OCI-LY7 (cell line): ENCODE measurements at regions not wholly inside any gene's neighbourhood (a gene's known extent, or its start where the extent isn't known, plus 50 kb on each side); places are given as distances from the start of the nearest gene placed in this dataset.

ENCODE experiments used
- CTCF ChIP-seq: fragments of 200-600 bp; sonication (generic); conservative IDR thresholded peaks from 2 replicates; pipeline ENCODE4 v1.5.1; 2014; ENCODE audit warnings: mild to moderate bottlenecking, antibody characterized with exemption, low read length, moderate library complexity, mixed read lengths
- EZH2phosphoT487 ChIP-seq: fragments of 200-600 bp; sonication (generic); IDR thresholded peaks from 2 replicates; pipeline ENCODE4 v1.6.1; 2018; ENCODE audit warnings: low read depth, borderline replicate concordance, mild to moderate bottlenecking, mixed run types, antibody characterized with exemption, low read length, moderate library complexity, mixed read lengths

- TF ChIP-seq CTCF (no peak), EZH2phosphoT487 (no peak)
Observed at GRCh38 chr4:159447296-159447695, 344.4 kb downstream of the RAPGEF2 start.
